ENCODE measurements at regions not wholly inside any gene's neighbourhood (a gene's known extent, or its start where the extent isn't known, plus 50 kb on each side); places are given as distances from the start of the nearest gene placed in this dataset.
A peak's percentile ranks its signal among the peaks of the same experiment; 100 is the strongest.

GRCh38 chr5:54745599-54745998, 228.0 kb downstream of the SNX18 start:
- H3K4me3 ChIP-seq (ENCODE audit: control insufficient read depth in 2 of 3, extremely low read depth in 1 of 3, insufficient read depth in 2 of 3, low read depth in 1 of 3, low read length in 3 of 3), result no peak overlapping the region
- DNase-seq (ENCODE audit: low read depth, low spot score), result no peak
- no peaks in the 10 kb centered on the region for H3K9me1 ChIP-seq (ENCODE audit: control insufficient read depth, extremely low read depth, insufficient read depth, low read length)
- no peak overlapping the region for H3K27ac ChIP-seq (ENCODE audit: control insufficient read depth, insufficient read depth, low read length)
- no peak overlapping the region for H3K9ac ChIP-seq (ENCODE audit: control insufficient read depth, extremely low read depth, insufficient read depth, low read length)
- no peaks in the 10 kb centered on the region for H3K36me3 ChIP-seq (ENCODE audit: control insufficient read depth in 2 of 2, extremely low read depth in 1 of 2, insufficient read depth in 2 of 2, low read length in 2 of 2)
- no peaks in the 10 kb centered on the region for H3K9me3 ChIP-seq (ENCODE audit: control insufficient read depth, low read depth, low read length)
- no peaks in the 10 kb centered on the region for H3K27me3 ChIP-seq (ENCODE audit: control insufficient read depth, extremely low read depth, insufficient read depth, low read length)
- FAIRE-seq, result no peak
- no peaks in the 10 kb centered on the region for H3K79me2 ChIP-seq (ENCODE audit: control insufficient read depth, insufficient read depth, low read length)
- dilution Hi-C loops (cut with MboI; ENCODE audit: extremely low pct_ligation_motif_present, low sequenced_read_pairs), result no loop called here
- H3K4me1 ChIP-seq (ENCODE audit: control insufficient read depth, extremely low read depth, insufficient read depth, low read length), result peaks cover 33% of the 10 kb centered on the region
- H3K4me2 ChIP-seq (ENCODE audit: control insufficient read depth, extremely low read depth, insufficient read depth, low read depth, low read length), result no peak overlapping the region
- no peaks in the 10 kb centered on the region for H4K20me1 ChIP-seq (ENCODE audit: control insufficient read depth, extremely low read depth, insufficient read depth, low read length)
- no peak overlapping the region for H2AFZ ChIP-seq (ENCODE audit: control insufficient read depth, low read length)
- no peak for TF ChIP-seq CTCF (optimal IDR thresholded peaks at IDR 0.05 in 1 of 3, IDR thresholded peaks at IDR 0.05 in 1 of 3, conservative IDR thresholded peaks at IDR 0.05 in 1 of 3; ENCODE audit: extremely low read depth in 1 of 3, insufficient read depth in 2 of 3, low read length in 3 of 3)

GRCh38 chr5:54743997-54744788, 226.6 kb downstream of the SNX18 start:
- peak overlapping the region; percentile 33 for H3K9ac ChIP-seq (ENCODE audit: control insufficient read depth, extremely low read depth, insufficient read depth, low read length)
- dilution Hi-C loops (cut with MboI; ENCODE audit: extremely low pct_ligation_motif_present, low sequenced_read_pairs), result no loop called here

More at GRCh38 chr5:54743997-54744788, 226.6 kb downstream of the SNX18 start:
- no peaks in the 10 kb centered on the region for H4K20me1 ChIP-seq (ENCODE audit: control insufficient read depth, extremely low read depth, insufficient read depth, low read length)
- peak overlapping the region; percentile 29 for H2AFZ ChIP-seq (ENCODE audit: control insufficient read depth, low read length)
- H3K9me3 ChIP-seq (ENCODE audit: control insufficient read depth, low read depth, low read length), result no peaks in the 10 kb centered on the region
- FAIRE-seq (peak; percentile 60), DNase-seq (ENCODE audit: low read depth, low spot score) (peak; percentile 48)
- H3K4me1 ChIP-seq (ENCODE audit: control insufficient read depth, extremely low read depth, insufficient read depth, low read length), result peaks cover 33% of the 10 kb centered on the region
- H3K4me3 ChIP-seq (ENCODE audit: control insufficient read depth in 2 of 3, extremely low read depth in 1 of 3, insufficient read depth in 2 of 3, low read depth in 1 of 3, low read length in 3 of 3), result no peak overlapping the region
- H3K79me2 ChIP-seq (ENCODE audit: control insufficient read depth, insufficient read depth, low read length), result no peaks in the 10 kb centered on the region
- no peaks in the 10 kb centered on the region for H3K9me1 ChIP-seq (ENCODE audit: control insufficient read depth, extremely low read depth, insufficient read depth, low read length)
- H3K36me3 ChIP-seq (ENCODE audit: control insufficient read depth in 2 of 2, extremely low read depth in 1 of 2, insufficient read depth in 2 of 2, low read length in 2 of 2), result no peaks in the 10 kb centered on the region
- peak overlapping the region; percentile 59 for H3K27ac ChIP-seq (ENCODE audit: control insufficient read depth, insufficient read depth, low read length)
- no peak for TF ChIP-seq EZH2 (IDR thresholded peaks at IDR 0.05; ENCODE audit: low read length)
- no peak for TF ChIP-seq CTCF (optimal IDR thresholded peaks at IDR 0.05 in 1 of 3, IDR thresholded peaks at IDR 0.05 in 1 of 3, conservative IDR thresholded peaks at IDR 0.05 in 1 of 3; ENCODE audit: extremely low read depth in 1 of 3, insufficient read depth in 2 of 3, low read length in 3 of 3)
- H3K27me3 ChIP-seq (ENCODE audit: control insufficient read depth, extremely low read depth, insufficient read depth, low read length), result no peaks in the 10 kb centered on the region
- H3K4me2 ChIP-seq (ENCODE audit: control insufficient read depth, extremely low read depth, insufficient read depth, low read depth, low read length), result peak overlapping the region; percentile 74

Data from keratinocyte (primary cell).